ENCODE measurements at regions not wholly inside any gene's neighbourhood (a gene's known extent, or its start where the extent isn't known, plus 50 kb on each side); places are given as distances from the start of the nearest gene placed in this dataset.
"Not testable (repeated sequence)": the region's sequence is repeated elsewhere in the genome, so short reads cannot be mapped to it uniquely, and the experiment has no call there.

DNA sequence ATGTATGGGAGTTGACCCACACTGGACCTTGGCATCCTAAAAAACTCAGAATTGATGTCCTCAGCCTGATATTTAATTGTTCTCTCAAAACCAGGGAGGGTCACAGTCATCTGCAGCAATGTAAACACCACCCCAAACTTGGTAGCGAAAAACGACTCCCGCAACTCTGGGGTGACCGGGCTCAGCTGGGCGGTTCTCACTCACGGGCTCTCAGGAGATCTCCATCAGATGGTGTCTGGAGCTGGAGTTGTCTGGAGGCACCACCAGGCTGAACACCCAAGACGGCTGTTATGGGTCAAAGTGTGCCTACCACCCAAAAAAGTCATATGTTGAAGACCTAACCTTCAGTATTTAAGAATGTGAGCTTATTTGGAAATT, 50.9 kb upstream of the NXT1 start:
- ATAC-seq: no peak
- no peak for DNase-seq (ENCODE audit: low spot score)
- intact Hi-C loops (cut with DNase I): no loop called here

DNA sequence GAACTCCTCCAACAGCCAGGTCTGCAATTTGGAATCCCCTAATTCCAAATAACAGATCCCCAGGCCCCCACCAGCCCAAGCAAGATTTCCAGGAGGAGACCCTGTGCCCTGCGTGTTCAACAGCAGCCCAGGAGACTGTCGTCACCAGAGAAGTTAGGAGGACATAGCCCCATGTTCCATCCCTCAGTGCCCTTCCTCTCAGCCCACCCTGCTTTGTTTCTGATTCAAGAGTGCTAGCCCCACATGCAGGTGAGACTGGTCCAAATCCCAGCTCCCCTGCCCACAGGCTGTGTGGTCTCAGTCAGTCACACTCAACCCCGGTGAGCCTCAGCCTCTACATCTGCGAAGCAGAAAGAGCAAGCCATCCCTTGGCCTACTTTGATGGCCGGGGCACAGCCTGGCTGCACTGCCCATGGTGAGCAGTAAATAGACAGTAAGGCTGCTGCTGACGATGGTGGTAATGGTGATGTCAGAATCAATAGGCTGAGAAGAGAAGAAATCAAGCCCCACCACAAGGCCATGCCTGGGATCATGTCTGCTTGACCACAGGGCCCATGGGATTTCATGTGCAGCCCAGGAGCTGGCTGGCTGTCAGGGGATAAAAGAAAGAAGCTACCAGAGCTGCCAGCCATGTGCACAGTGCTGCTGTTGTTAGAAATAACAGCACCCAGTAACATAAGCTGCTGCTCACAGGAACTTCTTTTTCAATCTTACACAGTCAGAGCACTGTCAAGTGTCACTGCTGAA, 51.5 kb upstream of the NXT1 start:
- peak; percentile 17 for ATAC-seq
- no peak for DNase-seq (ENCODE audit: low spot score)

DNA sequence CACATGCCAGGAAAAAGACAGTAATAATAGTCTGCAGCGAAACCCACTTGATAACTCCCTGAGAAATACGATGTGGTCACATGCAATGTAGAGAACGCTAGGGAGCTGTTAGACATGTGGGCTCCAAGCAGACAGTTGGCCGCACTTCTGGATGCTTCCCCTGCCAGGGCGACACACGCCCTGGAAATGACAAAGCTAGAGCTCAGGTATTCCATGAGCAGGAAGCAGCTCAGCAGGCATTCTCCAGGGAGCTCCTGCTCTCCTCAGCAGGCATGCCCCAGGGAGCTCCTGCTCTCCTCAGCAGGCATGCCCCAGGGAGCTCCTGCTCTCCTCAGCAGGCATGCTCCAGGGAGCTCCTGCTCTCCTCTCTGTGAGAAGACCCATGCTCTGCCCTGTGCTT, 52.4 kb upstream of the NXT1 start:
- intact Hi-C loops (cut with DNase I): no loop called here
- DNase-seq (ENCODE audit: low spot score) (no peak), ATAC-seq (no peak)

More for the DNA sequence above, 51.5 kb upstream of the NXT1 start:
- intact Hi-C loops (cut with DNase I): no loop called here

DNA sequence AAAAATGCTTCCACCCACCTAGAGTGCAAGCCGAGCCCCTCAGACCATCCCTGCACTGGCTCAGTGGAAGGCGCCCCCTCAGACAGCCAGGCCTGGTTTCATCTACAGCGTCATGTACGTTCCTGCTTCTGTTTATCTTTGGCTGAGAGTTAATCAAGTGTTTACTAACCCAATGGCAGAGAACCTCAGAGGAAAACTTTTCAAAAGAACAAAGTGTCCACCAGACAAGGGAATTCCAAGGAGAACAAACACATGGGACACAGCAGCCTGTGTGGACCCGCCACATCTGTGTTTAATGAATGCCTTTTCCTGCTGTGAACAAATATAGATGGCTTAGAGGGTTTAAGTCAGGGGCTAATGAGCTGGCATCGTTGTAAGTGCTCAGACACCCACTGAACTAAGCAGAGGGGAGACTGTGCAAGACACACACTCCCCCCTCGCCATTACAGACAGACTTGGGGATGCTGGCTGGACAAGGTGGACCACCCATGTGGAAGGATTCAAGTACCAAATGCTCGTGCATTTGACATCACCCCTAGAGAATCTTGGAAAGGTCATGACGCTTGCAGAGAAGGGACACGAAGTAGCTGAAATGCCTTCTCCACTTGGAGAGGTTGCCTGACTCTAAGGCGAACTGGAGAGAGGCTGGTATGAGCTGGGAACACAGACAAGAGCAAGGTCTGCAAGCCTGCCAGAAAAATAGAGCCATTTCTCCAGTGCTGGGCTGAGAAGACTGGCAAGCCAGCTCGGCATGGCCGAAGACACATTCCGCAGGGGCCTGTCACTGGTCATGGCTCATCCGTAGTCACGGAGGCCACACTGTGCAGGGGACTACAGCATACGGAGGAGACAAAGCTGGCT, 53.5 kb upstream of the NXT1 start:
- DNase-seq (ENCODE audit: low spot score): no peak
- peak; percentile 72 for ATAC-seq
- intact Hi-C loops (cut with DNase I): no loop called here

DNA sequence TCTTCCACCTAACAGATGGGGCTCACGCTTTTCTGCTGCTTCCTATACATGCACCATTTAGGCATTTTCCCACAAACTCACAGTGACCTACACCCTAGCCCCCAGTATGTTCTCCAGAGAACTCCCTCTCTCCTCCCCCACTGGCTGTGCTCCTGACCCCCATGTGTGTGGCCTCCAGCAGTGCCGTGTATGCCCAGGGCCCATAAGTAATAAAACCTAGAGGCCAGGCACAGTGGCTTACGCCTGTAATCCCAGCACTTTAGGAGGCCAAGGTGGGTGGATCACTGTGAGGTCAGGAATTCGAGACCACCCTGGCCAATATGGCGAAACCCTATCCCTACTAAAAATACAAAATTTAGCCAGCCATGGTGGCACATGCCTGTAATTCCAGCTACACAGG, 54.7 kb upstream of the NXT1 start:
- intact Hi-C loops (cut with DNase I): no loop called here
- no peak for DNase-seq (ENCODE audit: low spot score)
- ATAC-seq: no peak

DNA sequence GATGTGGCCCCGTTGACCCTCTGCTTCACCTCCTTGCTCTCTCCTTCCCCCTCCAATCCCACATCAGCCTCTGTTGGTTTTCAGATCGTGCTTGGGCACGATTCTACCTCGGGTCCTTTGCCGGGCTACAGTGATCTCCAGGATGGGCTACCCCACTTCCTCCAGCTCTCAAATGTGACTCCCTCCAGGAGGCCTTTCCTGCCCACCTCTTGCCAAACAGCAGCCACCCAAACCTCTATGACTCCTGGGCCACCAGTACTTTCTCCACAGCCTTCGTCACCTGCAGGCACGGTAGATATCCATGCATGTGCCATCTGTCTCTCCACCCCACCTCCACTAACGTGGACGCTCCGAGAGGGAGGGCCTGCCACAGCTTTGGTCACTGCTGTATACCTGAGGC, 55.9 kb upstream of the NXT1 start:
- DNase-seq (ENCODE audit: low spot score) (no peak), ATAC-seq (no peak)
- intact Hi-C loops (cut with DNase I): no loop called here

DNA sequence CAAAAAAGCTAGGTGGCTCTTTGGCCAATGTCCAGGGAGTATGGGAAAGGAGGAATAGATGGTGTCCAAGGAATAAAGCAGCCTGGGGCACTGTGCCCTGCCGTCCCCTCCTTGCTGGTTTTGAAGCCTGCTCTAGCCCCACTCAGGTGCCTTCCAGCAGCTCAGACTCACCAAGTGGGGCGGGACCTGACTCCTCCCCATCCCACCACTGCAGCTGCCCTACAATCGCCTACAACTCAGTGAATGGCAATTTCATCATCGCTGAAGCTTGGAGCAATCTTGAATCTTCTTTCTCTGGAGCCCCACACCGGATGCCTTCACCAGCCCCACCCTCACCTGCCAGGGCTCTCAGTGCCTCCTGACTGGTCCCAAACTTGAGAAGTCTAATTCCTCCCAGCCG, 56.4 kb upstream of the NXT1 start:
- DNase-seq (ENCODE audit: low spot score): no peak
- intact Hi-C loops (cut with DNase I): no loop called here
- ATAC-seq: no peak

DNA sequence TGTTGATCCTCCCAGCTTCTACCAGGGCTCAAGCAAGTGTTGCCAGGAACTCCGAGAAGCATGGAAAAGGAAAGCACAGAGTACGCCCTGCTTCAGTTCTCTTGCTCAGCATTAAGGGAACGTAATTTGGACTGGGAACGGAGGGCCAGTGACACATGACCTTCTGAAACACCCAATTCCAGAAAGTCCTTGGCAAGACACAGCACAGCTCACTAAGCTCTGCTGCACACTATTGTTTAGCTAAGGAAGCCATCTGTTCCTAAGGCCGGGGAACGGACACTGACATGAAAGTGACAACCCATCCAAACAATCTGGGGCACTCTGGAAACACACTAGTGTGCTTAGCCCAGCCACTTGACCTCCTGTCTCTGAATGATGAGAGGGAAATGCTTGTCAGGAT, 56.9 kb upstream of the NXT1 start:
- DNase-seq (ENCODE audit: low spot score) (no peak), ATAC-seq (peak; percentile 57)
- intact Hi-C loops (cut with DNase I): no loop called here

DNA sequence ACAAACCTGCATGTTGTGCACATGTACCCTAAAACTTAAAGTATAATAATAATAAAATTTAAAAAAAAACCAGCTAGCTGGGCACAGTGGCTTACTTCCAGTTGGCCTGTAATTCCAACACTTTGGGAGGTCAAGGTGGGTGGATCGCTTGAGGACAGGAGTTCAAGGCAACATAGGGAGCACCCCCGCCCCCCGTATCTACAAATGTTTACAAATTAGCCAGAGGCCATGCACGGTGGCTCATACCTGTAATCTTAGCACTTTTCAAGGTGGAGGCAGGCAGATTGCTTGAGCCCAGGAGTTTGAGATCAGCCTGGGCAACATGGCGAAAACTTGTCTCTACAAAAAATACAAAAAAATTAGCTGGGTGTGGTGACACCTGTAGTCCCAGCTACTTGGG, 58.3 kb upstream of the NXT1 start:
- DNase-seq (ENCODE audit: low spot score); intact Hi-C loops (cut with DNase I); ATAC-seq: not testable (repeated sequence)

DNA sequence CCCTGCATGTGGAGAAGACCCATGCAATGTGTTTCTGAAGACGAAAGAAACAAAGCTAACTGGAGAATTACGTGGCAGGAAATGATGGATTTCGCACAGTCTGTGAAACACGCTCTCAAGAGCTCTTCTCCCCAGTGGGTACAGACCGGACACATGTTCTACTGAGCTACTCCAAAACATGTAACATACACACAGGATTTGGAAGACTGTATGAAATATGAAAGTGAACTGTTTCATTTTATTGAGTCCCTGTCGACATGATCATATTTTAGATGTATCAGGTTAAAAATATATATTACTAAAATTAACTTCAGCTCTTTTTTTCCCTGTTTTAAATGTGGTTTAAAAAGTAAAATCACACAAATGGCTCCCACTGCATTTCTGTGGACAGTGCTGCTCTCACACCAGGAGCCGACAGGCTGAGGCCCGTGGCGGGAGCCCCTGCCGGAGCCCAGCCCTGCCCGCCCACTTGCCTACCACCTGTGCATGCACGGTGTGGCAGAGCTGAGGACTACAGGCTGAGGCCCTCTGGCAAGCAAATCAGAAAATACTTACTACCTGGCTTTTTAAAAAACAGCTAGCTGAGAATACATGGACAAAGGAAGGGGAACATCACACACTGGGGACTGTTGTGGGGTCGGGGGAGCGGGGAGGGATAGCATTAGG, 58.9 kb upstream of the NXT1 start:
- no peak for DNase-seq (ENCODE audit: low spot score)
- intact Hi-C loops (cut with DNase I): no loop called here
- ATAC-seq: peak; percentile 49

DNA sequence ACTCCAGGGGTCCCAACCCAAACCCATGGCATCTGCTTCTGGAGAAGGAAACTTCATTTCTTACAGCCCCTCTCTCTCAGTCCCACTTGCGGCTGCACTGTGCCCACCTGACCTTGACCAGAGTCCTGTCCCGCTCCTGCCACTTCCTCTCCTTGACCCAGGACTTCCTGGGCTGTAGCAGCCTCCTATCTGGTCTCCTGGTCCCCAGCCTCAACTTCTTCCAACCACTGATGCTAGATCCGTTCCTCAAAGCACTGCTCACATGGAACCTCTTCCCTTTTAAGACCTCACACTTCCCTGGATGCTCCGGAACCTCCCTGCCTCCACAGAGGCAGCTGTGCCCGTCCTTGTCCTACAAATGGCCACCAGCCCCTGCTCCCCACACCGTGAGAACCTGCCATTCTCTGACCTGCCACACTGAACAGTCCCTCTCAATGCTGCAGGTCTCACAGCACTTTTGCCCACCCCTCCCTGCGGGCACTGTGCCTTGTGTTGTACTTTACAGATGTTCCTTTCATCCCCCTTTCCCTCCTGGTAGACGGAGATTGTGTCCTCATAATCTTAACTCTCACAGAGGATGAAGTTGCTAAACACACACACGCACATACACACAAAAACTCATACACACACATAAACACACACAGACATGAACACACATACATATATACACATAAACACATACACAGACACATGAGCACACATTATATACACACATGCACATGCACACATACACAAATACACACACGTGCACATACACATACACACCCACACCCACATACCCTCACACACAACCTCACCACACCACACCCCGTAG, 59.6 kb upstream of the NXT1 start:
- intact Hi-C loops (cut with DNase I): no loop called here
- no peak for DNase-seq (ENCODE audit: low spot score)
- ATAC-seq: no peak

DNA sequence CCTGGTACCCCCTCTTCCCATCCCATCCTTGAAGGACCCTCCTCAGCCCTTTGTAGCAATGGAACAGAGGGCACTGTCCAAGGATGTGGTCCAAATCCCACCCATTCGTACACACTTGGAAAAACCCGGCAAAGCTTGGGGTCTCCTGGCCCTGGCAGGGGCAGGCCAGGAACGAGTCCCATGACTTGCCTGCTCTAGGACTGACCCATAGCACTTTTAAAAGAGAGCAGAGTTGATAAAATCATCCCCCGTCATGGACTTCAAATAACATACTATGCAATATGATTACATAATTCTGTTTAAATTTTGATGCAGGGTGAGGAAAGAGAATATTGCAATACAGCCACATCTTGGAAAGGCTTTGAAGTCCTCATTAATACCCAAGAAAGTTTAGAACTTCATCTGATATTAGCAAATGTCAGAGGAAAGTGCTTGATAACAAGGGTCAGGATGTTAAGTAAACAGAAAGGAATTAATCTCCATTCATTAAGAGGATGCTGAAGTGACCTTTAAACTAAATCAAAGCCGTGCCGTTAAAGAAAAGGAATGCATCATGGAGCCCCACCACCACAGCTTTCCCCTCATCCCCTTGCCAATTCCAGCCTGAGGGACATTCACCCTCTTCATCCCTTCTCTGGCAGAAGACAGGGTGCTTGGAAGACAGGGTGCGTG, 60.7 kb upstream of the NXT1 start:
- no peak for DNase-seq (ENCODE audit: low spot score)
- no peak for ATAC-seq
- intact Hi-C loops (cut with DNase I): no loop called here

DNA sequence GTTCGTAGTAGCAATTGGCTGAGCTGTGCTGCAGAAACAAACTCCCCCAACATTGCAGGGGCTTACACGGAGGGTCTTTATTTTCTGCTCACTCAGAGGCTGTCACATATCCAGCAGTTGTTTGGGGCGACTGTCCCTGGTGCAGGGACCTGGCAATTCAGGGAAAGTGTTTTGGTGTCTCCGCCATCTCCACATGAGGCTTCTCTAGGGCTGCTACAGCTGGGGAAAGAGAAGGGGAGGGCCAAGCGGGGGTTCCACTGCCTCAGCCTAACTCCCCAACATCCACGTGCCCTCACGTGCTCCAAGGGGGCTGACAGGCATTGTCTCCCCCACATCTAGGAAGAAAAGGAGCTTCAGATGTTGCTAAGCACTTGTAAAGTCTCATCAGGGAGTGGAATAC, 61.3 kb upstream of the NXT1 start:
- intact Hi-C loops (cut with DNase I): no loop called here
- no peak for DNase-seq (ENCODE audit: low spot score)
- no peak for ATAC-seq

DNA sequence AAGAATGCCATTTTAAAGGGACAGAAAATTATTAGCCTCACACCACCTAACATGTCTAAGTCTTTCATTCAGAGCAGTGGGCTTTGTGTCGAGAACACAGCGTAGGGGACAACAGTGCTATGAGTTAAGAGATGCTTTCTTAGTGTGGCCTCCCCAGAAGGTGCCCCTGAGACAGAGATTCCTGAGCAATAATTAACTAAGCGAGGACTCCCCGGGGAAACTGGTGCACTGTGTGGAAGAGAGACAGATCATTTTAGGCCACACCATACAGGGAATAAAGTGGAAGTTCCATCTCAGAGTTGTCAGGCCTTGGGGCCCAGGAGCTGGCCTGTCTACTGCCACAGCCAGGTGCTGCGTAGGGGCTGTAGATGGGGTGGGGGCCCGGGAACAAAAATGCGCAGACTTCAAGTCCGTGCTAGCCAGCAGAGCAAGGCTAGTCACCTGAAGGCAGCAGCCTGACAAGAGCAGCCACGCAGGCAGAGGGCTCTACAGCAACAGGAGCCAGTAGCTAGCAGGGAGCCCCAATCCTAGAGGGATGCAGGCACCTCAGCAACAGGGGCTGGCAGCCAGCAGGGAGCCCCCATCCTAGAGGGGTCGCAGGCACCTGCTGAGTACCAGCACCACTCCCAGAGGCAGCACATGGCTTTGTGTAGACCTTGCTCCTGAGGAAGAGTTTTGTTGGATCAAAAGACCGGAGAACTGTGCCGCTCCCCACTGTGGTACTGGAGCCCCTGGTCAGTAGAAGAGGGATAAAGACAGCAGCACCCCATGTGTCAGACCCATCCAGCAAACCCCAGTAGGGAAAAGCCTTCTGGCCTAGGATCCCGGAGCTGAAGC, 63.0 kb upstream of the NXT1 start:
- intact Hi-C loops (cut with DNase I): no loop called here
- DNase-seq (ENCODE audit: low spot score): no peak
- no peak for ATAC-seq

DNA sequence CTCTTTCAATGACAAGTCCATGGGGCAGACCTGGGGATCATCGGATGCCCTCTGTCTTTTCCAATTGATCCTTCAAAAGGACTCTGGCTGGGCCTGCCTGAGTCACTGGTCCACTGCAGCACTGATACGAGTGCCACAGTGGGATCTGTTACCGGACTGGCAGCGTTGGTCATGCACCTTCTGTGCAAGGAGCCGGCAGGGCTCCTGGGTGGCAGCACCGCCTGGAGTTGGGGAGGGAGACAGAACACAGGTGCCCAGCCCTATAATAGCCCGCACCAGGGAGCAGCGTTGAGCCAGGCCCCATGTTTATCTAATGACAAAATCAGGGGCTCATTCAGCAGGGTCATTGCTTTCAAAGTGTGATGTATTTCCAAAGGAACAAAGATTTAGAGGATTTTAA, 64.2 kb upstream of the NXT1 start:
- intact Hi-C loops (cut with DNase I): no loop called here
- DNase-seq (ENCODE audit: low spot score) (no peak), ATAC-seq (no peak)

DNA sequence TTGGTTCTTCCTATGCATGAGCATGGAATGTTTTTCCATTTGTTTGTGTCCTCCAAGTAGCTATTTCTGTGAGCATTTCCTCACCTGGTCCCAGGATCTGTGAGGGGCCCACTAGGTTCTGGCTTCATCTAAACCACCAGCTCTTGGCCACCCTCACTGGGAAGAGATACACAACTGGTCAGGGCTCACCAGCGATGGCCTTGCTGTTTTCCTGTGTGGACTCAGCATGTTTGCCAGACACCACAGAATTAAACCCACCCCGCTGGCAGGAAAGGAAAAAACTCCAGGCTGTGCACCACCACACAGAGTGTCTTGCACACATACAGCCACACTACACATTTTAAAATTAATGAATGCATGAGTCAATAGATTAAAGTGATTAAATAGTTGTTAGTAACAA, 65.1 kb upstream of the NXT1 start:
- DNase-seq (ENCODE audit: low spot score) (no peak), ATAC-seq (no peak)
- intact Hi-C loops (cut with DNase I): no loop called here

DNA sequence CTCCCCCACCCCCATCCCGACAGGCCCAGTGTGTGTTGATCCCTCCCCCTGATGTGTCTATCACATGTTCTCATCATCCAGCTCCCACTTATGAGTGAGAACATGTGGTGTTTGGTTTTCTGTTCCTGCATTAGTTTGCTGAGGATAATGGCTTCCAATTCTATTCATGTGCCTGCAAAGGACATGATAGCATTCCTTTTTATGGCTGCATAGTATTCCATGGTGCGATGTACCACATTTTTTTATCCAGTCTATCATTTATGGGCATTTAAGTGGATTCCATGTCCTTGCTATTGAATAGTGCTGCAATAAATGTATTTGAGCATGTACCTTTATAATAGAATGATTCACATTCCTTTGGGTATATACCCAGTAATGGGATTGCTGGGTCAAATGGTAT, 66.6 kb upstream of the NXT1 start:
- no peak for ATAC-seq
- intact Hi-C loops (cut with DNase I): no loop called here
- no peak for DNase-seq (ENCODE audit: low spot score)
